ENCODE measurements at regions not wholly inside any gene's neighbourhood (a gene's known extent, or its start where the extent isn't known, plus 50 kb on each side); places are given as distances from the start of the nearest gene placed in this dataset.

GRCh38 chr1:188514917-188515316, 1686.2 kb downstream of the PLA2G4A start:
- no peak overlapping the region for H3K27ac Mint-ChIP-seq
- DNase-seq (no peak), ATAC-seq (ENCODE audit: poor library complexity) (no peak)
- Histone ChIP-seq H3K4me3 (ENCODE audit: low read length) (no peak overlapping the region), H3K27ac (ENCODE audit: low read depth in 1 of 2, low read length in 2 of 2) (no peak overlapping the region), H3K9me3 (ENCODE audit: control insufficient read depth in 1 of 2, insufficient read depth in 1 of 2, low read length in 2 of 2) (peaks cover 0 to 3% of the 10 kb centered on the region in 2 experiments), H3K27me3 (ENCODE audit: control insufficient read depth in 1 of 2, insufficient read depth in 2 of 2, low read length in 2 of 2) (no peaks in the 10 kb centered on the region), H3K4me1 (ENCODE audit: insufficient read depth, low read length) (no peaks in the 10 kb centered on the region), H3K36me3 (ENCODE audit: insufficient read depth, low read length) (no peaks in the 10 kb centered on the region)
- TF ChIP-seq CTCF (IDR thresholded peaks at IDR 0.05), result no peak
- CTCF ChIA-PET, result no interaction called here
- peaks cover 4% of the 10 kb centered on the region for H3K9me3 Mint-ChIP-seq
- H3K4me1 Mint-ChIP-seq (ENCODE audit: low read depth), result no peaks in the 10 kb centered on the region
- H3K27me3 Mint-ChIP-seq, result no peaks in the 10 kb centered on the region
- H3K4me3 Mint-ChIP-seq, result no peak overlapping the region
- H3K36me3 Mint-ChIP-seq (ENCODE audit: low read depth), result no peaks in the 10 kb centered on the region
- intact Hi-C loops (cut with DNase I, micrococcal nuclease), result no loop called here
- POLR2A ChIA-PET, result no interaction called here

GRCh38 chr1:188517139-188517538, 1688.4 kb downstream of the PLA2G4A start:
- H3K36me3 ChIP-seq (ENCODE audit: insufficient read depth, low read length), result no peaks in the 10 kb centered on the region
- H3K27me3 Mint-ChIP-seq, result no peaks in the 10 kb centered on the region
- no peaks in the 10 kb centered on the region for H3K9me3 ChIP-seq (ENCODE audit: control insufficient read depth in 1 of 2, insufficient read depth in 1 of 2, low read length in 2 of 2)
- H3K4me1 ChIP-seq (ENCODE audit: insufficient read depth, low read length), result no peaks in the 10 kb centered on the region
- no peak for TF ChIP-seq CTCF (IDR thresholded peaks at IDR 0.05)
- no peaks in the 10 kb centered on the region for H3K27me3 ChIP-seq (ENCODE audit: control insufficient read depth in 1 of 2, insufficient read depth in 2 of 2, low read length in 2 of 2)
- H3K27ac ChIP-seq (ENCODE audit: low read depth in 1 of 2, low read length in 2 of 2), result no peak overlapping the region
- ATAC-seq (ENCODE audit: poor library complexity) (no peak), DNase-seq (no peak)
- ChIA-PET CTCF (no interaction called here), POLR2A (no interaction called here)
- peaks cover 4% of the 10 kb centered on the region for H3K9me3 Mint-ChIP-seq
- intact Hi-C loops (cut with DNase I, micrococcal nuclease), result no loop called here
- H3K36me3 Mint-ChIP-seq (ENCODE audit: low read depth), result no peaks in the 10 kb centered on the region
- no peak overlapping the region for H3K27ac Mint-ChIP-seq
- no peak overlapping the region for H3K4me3 Mint-ChIP-seq
- no peak overlapping the region for H3K4me3 ChIP-seq (ENCODE audit: low read length)
- no peaks in the 10 kb centered on the region for H3K4me1 Mint-ChIP-seq (ENCODE audit: low read depth)

- Histone ChIP-seq H3K27ac (ENCODE audit: low read depth in 1 of 2, low read length in 2 of 2) (no peak overlapping the region), H3K36me3 (ENCODE audit: insufficient read depth, low read length) (no peaks in the 10 kb centered on the region), H3K4me1 (ENCODE audit: insufficient read depth, low read length) (no peaks in the 10 kb centered on the region), H3K9me3 (ENCODE audit: control insufficient read depth in 1 of 2, insufficient read depth in 1 of 2, low read length in 2 of 2) (peaks cover 0 to under 1% of the 10 kb centered on the region in 2 experiments), H3K4me3 (ENCODE audit: low read length) (no peak overlapping the region), H3K27me3 (ENCODE audit: control insufficient read depth in 1 of 2, insufficient read depth in 2 of 2, low read length in 2 of 2) (no peaks in the 10 kb centered on the region)
- DNase-seq, result no peak
- intact Hi-C loops (cut with DNase I, micrococcal nuclease), result no loop called here
- no peaks in the 10 kb centered on the region for H3K4me1 Mint-ChIP-seq (ENCODE audit: low read depth)
- H3K27ac Mint-ChIP-seq, result no peak overlapping the region
- H3K27me3 Mint-ChIP-seq, result no peaks in the 10 kb centered on the region
- no peaks in the 10 kb centered on the region for H3K36me3 Mint-ChIP-seq (ENCODE audit: low read depth)
- no peak for ATAC-seq (ENCODE audit: poor library complexity)
- peaks cover 13% of the 10 kb centered on the region for H3K9me3 Mint-ChIP-seq
- ChIA-PET CTCF (no interaction called here), POLR2A (no interaction called here)
- no peak overlapping the region for H3K4me3 Mint-ChIP-seq
- TF ChIP-seq CTCF (IDR thresholded peaks at IDR 0.05), result no peak
Measured at GRCh38 chr1:188551176-188551575, 1722.4 kb downstream of the PLA2G4A start.
